DOHH2 (cell line): ENCODE measurements at regions not wholly inside any gene's neighbourhood (a gene's known extent, or its start where the extent isn't known, plus 50 kb on each side); places are given as distances from the start of the nearest gene placed in this dataset.

ENCODE experiments used
- EZH2phosphoT487 ChIP-seq: fragments of 200-600 bp; sonication (generic); IDR thresholded peaks from 2 replicates; pipeline ENCODE4 v1.6.1; 2017; ENCODE audit warnings: borderline replicate concordance, mild to moderate bottlenecking, antibody characterized with exemption, low read length, moderate library complexity, mixed read lengths
- TF ChIP-seq, protein P1 (sequence below): fragments of 200-600 bp; sonication (generic); IDR thresholded peaks from one replicate; pipeline ENCODE4 v1.5.1; 2014; ENCODE audit warnings: antibody characterized with exemption, mild to moderate bottlenecking, low read depth, low read length; ENCODE audit not compliant: poor library complexity, severe bottlenecking

- TF ChIP-seq, protein P1, sequence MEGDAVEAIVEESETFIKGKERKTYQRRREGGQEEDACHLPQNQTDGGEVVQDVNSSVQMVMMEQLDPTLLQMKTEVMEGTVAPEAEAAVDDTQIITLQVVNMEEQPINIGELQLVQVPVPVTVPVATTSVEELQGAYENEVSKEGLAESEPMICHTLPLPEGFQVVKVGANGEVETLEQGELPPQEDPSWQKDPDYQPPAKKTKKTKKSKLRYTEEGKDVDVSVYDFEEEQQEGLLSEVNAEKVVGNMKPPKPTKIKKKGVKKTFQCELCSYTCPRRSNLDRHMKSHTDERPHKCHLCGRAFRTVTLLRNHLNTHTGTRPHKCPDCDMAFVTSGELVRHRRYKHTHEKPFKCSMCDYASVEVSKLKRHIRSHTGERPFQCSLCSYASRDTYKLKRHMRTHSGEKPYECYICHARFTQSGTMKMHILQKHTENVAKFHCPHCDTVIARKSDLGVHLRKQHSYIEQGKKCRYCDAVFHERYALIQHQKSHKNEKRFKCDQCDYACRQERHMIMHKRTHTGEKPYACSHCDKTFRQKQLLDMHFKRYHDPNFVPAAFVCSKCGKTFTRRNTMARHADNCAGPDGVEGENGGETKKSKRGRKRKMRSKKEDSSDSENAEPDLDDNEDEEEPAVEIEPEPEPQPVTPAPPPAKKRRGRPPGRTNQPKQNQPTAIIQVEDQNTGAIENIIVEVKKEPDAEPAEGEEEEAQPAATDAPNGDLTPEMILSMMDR, result no peak
- no peak for TF ChIP-seq EZH2phosphoT487
Observed at GRCh38 chr14:55849833-55850232, 268.4 kb upstream of the PELI2 start.
